GM19023 (cell line): ENCODE measurements at regions not wholly inside any gene's neighbourhood (a gene's known extent, or its start where the extent isn't known, plus 50 kb on each side); places are given as distances from the start of the nearest gene placed in this dataset.

Source experiments
- ATAC-seq: cut with Tn5 transposase; IDR thresholded peaks from one replicate; pipeline ENCODE4 v1.9.1; 2021; ENCODE audit warnings: mild to moderate bottlenecking, moderate library complexity; ENCODE audit not compliant: unreplicated experiment

DNA sequence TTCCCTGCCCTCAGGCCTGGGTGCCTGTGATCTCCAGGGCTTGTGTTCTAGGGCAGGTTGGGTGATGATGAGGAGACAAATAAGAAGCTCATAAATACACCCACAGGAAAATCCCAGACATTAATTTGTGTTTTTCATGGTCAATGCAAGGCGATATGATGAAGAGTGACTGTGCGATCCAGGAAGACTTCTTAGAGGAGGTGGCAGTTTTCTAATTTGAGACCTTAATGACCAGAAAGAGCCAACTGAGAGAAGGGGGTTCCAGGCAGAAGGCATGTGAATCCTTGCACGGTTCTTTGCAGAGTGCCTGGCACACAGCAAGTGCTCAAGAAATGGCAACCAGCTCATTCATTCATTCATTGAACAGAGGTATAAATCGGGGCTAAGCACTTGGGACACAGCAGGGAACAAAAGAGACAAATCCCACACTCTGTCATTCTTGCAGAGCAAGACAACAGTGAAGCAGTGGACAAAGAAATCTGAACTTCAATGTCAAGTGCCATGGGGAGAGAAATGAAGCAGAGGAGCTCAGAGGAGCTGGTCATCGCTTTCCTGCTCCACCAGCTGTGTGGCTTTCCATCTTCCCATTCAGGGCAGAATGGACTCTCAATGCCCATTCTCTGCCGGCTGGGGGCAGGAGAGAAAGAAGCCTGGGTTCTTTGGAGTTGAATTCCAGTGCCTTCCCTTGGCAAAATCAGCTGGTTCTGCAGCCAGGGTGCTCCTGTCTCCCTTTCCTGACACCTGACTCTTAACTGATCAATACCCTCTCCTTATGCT lies 128.3 kb downstream of the AACS start:
- no peak for ATAC-seq

DNA sequence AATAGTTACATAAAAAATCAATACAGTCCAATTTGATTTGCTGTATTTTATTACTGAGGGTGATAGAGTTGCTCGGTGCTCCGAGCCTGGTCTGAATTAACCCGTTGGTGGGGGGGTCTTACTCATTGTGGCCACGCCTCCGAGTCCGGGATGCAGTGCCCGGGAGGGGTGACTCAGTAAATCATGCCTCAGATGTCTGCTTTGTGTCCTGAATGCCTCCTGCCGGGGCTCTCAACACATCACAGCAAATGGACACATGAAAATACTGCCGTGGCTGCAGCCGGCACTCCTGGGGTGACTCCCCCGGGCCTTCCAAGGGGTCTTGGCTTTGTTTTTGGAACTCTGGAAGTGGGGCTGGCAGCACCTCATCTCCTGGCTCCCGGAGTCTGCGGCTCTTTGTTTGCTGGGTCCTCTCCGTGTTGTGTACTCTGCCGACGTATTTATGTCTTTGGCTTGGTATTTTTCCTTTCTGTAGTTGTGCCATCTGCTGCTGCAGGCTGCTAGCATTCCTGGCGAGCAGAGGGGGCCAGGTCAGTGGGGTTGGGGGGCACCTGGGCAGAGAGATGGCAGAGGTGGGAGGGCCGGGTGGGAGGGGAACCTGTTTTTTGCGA lies 129.0 kb downstream of the AACS start:
- no peak for ATAC-seq

DNA sequence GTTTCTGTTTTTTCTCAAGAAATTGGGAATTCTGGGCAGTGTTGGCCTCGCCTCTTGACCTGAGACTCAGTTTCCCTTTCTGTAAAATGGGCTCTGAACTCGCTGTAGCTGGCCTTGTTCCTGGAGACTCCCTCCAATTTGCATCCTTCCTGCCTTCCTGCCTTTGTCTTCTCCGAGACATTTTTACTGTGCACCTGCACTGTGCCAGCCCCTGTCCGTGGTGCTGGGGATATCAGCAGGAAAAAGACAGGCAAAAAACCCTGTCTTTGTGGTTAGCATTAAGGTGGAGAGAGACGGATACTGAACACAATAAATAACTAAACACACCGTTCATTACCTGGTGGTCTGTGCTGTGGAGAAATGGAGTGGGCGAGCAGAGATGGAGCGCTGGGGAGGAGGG lies 129.8 kb downstream of the AACS start:
- no peak for ATAC-seq

DNA sequence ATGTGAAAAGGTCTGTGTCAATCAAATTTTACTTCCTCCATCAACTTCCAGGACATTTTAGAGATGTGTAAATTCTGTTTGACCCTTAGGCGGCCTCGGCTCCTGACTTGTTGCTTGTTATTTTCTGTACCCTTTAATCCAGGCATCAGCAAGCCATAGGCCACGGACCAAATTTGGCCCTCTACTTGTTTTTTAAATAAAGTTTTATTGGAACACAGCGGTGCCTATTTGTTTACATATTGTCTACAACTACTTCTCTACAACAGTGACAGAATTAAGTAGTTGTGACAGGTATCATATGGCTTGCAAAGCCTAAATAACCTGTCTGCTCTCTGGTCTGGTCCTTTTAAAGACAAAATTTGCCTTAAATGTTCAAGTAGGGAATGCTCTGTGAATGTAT lies 132.1 kb downstream of the AACS start:
- ATAC-seq = no peak

DNA sequence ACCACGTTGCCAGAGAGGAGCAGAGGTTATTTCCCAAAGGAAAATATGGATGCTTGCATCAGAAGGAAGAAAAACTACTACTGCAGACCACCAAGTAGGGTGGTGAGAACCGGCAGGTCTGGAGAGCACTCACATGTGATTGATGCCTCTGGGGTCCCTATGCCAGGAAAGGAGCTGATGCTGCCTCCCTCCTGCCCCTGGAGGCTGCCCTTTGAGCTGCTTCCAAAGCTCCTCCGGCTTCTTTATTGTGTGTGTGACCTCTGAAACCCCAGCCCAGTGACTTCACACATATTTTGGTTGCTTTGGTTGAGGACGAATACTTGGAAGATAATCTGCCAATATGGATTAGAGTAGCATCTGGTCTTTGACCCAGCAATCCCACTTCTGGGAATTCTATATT lies 133.4 kb downstream of the AACS start:
- no peak for ATAC-seq

DNA sequence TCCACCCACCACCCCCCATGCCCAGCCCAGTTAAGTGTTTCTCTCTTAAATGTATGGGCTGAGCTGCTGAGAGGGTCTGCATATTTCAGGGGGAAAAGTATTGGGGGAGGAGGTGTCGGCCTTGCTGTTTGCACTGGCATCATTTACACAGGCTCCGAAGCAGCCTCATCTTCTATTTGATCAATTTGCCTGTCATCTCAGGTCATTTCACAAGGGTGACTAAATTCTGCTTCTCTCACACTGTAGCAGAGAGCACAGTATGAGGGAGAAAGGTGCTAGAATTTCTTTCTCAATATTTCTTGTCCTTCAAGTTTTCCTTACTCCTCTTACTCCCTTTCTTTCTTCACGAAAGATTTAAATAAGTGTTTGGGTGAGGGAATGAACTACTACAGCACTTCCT lies 135.9 kb downstream of the AACS start:
- ATAC-seq = no peak

DNA sequence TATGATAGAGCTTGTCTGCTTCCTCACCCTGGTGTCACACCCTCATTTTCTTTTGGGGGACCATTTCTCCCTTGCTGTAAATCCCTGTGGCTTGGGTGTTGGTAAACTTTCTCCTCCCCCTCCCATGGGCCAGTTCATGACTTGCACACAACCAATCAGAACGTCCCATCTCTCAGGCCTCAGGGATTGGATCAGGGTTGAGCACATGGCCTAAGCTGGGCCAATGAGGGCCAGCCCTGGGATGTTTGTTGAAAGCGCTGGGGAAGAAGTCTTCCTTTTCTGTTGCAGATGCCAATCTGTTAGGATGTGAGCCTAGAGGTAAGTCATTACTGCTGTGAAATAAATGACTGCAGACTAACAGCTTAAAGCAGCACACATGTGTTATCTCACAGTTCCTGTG lies 136.7 kb downstream of the AACS start:
- ATAC-seq = no peak

DNA sequence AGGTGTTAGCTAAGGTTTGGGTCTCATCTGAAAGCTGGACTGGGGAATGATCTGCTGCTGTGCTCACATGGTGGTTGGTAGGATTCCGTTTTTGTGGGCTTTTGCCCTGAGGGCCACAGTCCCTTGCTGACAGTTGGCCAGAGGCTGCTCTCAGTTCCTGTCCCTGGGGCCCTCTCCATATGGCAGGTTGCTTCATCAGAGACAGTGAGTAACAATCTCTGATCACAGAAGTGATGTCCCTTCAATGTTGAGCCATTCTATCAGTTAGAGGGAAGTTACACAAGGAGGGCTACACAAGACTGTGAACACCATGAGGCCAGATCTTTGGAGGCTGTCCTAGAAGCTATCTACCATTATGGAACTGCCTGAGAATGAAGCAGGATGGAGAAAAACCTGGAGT lies 137.2 kb downstream of the AACS start:
- no peak for ATAC-seq

DNA sequence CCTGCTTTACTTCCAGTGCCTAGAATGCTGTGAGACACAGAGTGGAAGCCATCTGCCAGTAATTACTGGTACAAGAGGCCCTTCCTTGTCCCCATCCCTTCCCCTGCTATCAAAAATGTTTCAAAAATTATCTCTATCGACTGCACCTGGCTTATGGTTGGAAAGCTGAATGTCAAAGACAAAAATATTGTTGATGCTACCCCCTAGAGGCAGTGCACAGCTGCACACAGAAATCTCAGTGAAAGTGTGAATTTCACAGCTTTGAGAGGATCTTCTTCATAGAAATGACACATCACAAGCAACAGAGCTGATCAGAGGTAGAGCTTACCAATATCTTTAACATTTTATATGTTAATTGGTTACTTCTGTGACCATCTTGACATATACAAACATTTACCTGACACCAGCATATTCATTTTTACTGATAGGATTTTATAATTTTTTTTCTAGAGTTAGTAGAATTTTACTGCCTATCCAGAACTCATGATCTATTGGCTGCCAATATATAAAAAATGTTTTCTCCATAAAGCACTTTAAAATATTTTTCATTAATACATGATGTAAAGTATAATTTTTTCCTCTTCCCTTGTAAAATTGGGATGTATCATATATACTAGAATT lies 138.0 kb downstream of the AACS start:
- no peak for ATAC-seq

DNA sequence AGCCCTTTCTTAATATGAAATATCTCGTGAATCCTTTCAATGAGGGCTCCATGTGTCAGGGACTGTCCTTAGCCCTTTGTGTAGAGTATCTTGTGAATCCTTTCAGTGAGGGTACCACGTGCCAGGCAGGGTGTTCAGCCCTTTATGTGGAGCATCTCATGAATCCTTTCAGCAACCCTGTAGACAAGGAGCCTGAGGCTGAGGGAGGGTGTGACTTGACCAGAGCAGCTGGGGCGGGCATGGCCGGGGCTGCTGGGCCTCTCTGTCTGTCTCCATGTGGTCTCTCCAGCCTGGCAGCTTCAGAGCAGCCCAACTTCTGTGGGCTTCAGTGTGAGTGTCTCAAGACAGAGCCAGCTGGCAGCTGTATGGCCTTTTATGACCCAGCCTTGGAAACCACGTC lies 140.2 kb downstream of the AACS start:
- no peak for ATAC-seq

DNA sequence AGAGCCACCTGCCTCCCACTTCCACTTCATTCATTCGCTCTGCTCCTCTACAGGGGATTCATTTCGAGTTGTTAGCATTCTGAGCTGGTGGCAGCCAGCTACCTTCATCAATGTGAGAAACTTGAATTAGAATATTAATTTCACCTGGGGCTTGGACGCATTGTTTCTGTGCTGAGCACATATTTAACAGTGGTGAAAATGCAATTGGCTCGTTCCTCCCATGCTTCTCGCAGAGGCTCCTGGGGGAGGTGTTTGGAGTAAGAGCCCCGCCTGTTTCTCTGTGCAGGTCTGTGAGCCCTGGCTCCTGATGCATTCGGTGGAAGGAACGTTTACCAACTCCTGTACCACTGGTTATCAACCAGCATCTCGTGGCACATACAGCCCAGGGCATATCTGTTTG lies 141.5 kb downstream of the AACS start:
- ATAC-seq = no peak

DNA sequence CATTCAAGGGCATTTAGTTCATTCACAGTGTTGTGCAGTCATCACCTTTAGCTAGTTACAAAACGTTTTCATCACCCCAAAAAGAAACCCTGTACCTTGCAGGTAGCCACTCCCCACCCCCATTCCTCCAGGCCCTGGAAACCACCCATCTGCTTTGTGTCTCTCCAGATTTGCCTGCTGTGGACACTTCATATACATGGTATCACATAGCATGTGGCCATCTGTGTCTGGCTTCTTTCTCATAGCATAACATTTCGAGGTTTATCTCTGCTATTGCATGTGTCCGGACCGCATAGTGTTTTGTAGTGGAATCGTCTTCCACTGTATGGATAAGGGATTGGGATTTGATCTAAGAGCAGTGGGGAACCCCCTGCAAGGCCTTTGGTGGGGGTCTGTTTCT lies 143.1 kb downstream of the AACS start:
- ATAC-seq = no peak

DNA sequence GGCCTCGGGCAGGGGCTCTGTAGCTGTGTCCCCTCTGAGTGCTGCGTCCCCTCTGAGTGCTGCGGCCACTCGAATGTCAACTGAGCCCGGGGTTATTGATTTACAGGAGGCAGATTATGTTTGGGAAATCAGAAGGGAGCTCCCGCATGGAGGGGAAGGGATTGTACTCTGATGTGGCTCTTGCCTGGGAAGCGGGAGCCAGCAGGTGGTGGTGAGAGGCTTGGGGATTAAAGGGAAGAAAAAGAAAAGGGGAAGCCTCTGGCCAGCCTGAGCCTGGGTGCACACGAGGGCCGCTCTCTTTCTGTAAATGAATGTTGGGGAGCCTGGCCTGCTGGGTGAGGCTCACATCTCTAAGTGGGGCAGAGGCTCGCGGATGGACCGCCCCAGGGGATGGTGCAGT lies 143.7 kb downstream of the AACS start:
- ATAC-seq = no peak

DNA sequence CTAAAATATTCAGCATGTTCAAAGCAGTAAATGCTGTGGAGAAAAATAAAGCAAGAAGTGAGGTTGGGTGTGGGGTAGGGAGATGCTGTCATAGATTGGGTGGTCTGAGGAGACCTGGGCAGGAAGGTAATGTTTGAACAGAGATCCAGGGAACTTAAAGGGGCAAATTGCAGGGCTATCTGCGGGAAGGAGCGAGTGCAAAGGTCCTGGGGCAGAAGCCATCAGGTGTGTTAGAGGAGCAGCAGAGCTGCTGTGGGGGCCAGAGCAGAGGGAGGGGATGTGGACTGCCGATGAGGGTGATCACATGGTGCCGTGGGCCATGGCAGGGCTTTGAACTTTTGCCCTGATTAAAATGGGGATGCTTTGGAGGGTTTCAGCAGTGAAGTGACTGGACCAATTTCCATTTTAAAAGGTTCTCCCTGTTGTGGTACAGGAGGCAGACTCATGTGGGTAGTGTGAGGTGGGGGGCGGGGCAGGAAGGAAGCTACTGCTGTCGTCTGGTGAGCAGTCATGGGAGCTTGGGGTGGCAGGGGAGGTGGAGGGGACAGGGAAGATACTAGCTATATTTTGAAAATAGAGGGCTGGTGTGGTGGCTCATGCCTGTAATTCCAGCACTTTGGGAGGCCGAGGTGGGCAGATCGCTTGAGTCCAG lies 145.0 kb downstream of the AACS start:
- no peak for ATAC-seq

DNA sequence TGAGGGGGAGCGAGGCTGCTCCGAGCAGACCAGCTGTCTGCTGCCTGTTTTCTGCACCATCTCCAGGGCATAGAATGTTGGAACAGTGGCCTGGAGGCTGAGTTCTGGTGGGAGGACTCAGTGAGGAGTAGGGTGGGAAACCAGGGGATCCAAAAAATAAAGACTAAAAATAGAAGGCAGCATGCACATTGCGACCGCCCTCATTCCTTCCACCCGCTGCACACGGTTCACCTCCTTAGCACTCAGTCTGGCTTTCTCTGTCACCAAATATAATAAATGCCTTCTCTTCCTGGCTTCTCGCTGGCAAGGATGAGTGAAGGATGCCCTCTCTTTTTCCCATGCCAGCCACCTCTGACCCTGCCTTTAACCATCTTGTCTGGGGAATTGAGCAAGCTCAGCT lies 146.2 kb downstream of the AACS start:
- ATAC-seq = no peak

DNA sequence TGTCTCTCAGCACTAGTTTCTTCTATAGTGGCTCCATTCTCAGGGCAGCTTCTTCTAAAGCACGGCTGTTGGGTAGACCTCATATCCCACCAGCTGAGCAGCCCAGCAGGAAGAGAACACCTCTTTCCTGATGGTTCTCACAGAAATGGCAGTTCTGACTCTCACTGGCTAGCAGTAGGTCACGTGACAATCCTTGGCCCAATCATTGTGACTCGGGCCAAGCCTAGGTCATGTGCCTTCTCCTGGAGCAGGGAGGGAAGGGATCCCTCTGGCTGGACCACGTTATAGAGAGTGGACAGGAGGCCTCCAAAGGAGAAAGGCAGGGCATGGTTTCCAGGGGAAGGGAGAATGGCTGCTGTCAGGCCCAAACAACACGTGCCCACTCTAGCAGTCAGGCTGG lies 149.1 kb downstream of the AACS start:
- ATAC-seq = no peak

DNA sequence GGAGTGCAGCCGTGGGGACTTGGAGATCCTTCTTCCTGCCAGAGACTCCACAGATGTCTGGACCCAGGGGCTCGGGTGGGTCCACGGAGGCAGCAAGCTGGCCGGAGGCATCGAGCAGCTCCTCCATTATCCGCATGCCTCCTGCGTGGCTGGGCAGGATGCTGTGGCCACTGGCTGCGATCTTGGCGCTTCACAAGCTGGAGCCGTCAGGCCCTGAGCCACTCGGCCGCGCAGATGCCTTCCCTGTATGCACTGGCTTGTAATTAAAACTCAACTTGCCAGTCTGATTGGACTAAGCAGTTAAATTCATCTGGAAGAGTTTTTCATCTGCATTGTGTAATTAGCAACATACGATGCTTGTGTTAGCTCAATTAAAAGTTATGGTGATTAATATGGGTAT lies 151.5 kb downstream of the AACS start:
- no peak for ATAC-seq

DNA sequence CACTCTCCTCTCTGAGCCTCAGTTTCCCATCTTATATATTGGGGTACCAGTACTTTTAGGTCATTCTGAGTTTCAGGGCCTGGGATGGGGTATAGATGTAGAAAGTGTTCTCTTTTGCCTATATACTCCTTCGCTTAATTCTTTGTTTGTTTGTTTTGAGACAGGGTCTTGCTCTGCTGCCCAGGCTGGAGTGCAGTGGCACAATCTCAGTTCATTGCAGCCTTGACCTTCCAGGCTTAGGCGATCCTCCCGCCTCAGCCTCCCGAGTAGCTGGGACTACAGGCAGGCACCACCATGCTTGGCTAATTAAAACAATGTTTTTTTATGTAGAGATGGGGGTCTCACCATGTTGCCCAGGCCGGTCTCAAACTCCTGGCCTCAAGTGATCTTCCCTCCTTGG lies 152.1 kb downstream of the AACS start:
- no peak for ATAC-seq

DNA sequence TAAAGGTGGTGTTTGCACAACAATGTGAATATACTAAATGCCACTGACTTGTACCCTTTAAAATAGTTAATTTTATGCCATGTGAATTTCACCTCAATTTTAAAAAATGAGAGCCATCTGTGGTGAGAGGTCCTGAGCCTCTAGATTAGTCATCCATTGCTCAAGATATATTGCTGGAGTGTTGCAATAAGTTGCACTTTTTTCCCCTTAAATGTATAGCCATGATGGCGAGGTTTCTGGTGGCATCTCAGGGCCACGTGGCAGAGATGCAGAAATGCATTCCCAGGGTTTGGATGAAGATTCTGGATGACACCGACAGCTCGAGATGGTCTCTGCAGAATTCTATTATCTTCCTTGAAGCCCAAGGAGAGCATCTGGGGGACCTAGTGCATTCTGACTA lies 153.7 kb downstream of the AACS start:
- no peak for ATAC-seq

DNA sequence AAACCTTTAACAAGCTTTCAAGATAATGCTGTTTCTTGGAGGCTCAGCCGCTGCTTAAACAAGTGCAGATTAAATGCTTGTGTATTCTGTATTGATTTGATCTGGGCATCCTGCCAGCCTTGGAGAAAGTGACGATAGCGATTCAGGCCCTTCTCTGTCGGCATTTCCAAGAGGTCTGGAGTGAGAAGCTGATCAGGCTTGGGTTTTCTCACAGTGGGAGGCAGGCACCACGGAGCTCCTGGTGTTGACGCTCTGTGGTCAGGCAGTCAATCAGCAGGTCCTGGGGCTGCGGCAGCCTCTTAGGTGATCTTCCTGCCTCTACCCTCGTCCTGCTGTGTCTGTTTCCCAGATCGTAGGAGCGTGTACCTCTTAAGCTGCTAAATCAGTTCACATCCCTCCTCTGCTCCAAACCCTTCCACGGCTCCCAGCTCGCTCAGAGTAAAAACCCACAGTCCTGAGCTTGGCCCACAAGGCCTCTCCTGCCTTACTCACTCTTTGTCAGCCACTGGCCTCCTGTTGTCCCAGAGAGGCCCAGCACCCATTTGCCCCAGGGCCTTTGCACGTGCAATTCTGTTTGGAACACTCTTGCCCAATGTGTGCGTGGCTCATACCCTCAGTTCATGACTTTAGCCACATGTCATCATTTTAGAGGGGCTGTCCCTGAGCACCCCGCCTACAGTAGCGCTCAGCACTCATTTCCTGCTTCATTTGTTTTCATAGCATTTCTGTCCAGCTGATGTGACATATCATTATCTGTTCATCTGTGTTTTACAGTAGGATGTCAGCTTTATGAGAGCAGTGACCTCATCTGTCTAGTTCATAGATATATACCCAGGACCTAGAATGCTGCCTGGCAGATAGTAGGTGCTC lies 155.4 kb downstream of the AACS start:
- ATAC-seq = no peak

DNA sequence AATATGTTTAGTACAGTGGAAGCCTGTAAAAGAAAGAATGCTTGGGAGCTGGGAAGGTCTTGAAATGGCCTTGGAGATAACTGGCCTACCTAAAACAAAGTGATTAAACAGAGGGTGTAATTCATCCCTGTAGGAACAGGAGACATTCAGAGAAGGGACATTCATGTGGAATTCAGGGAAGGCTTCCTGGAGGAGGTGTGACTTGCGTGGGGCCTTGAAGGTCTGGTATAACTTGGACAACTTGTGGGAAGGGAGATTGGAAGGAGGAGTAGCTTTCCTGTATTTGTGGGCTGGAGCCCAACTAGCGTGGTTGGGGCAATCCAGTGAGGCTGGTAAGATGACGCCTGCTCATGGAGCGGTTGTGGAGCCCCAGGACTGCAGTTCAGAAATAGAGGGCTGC lies 156.4 kb downstream of the AACS start:
- ATAC-seq = no peak
